SK-MEL-5 (cell line): ENCODE measurements at regions not wholly inside any gene's neighbourhood (a gene's known extent, or its start where the extent isn't known, plus 50 kb on each side); places are given as distances from the start of the nearest gene placed in this dataset.

Experiments
- DNase-seq: peaks from one replicate; pipeline ENCODE4 v3.0.0-alpha.2; 2016; ENCODE audit warnings: low read depth, low spot score
- in situ Hi-C: cut with HindIII; loops from 2 replicates; pipeline ENCODE4 v1.10.0; 2016; ENCODE audit warnings: low sequenced_read_pairs, high pct_unique_total_duplicates, low pct_unique_long_range_greater_than_20kb

DNA sequence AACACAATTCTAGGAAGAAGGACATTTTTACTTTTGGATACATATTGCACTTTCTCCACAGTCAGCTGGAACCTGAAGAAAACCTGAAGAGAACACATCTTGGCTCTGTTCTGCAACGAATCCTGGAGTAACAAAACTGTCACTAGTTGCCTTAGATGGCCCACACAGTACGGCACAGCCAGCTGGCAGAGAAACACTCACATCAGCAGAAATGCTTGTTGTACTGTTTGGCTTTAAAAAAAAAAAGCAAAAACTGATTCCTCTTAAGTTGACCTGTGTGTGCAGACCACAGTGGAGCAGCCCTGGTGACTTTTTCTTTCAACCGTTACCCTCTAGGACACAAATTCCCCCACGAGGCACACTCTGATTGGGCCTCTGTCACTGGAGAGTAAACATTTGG, 152.3 kb upstream of the TWIST2 start:
- in situ Hi-C loops = no loop called here
- no peak for DNase-seq

- in situ Hi-C loops = no loop called here
- no peak for DNase-seq
These were observed 151.6 kb upstream of the TWIST2 start for GRCh38 chr2:238696331-238696730.

GRCh38 chr2:238696786-238697185, 151.1 kb upstream of the TWIST2 start:
- DNase-seq = no peak
- in situ Hi-C loops = no loop called here

- no peak for DNase-seq
- in situ Hi-C loops = no loop called here
These were observed 150.5 kb upstream of the TWIST2 start for GRCh38 chr2:238697193-238698071.

GRCh38 chr2:238698072-238698352, 149.9 kb upstream of the TWIST2 start:
- DNase-seq = no peak
- in situ Hi-C loops = no loop called here

DNA sequence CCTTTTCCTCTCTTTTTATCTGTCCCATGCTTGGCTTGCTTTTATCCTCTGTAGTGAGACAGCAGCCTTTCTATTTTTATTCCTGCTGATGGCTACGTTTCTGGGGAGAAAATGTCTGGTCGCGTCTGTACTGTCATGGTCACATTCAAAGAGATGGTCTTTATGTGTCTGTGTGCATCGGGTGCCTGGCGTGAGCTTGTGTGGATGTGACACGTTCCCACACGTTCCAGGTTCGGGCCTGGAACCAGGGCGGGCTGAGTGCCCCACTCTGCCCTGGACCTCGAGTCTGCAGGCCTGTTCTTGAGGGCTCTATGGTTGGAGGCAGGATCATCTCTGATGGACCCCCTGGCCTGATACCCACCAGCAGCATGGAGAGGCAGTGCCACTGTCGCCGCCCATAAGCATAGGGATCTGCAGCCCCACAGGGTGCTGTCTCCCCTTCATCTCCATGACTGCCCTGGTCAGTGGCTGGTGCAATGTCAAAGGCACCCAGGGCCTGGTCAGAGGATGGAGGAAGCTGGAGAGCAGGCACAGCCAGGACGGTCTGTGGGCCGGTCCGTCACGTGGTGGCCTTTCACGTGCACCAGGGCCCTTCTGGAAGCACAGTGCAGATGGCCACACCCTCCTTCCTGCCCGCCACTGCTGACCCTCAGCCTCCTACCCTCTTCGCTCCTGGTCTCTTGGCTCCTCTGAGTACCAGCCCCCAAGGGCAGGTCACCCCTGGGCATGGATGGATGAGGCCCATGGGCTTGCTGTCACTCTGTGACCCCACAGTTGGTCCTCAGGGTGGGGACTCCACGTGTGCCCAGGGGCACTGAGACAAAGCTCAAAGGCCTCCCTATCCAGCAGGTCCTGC, 149.2 kb upstream of the TWIST2 start:
- no peak for DNase-seq
- in situ Hi-C loops = no loop called here

DNA sequence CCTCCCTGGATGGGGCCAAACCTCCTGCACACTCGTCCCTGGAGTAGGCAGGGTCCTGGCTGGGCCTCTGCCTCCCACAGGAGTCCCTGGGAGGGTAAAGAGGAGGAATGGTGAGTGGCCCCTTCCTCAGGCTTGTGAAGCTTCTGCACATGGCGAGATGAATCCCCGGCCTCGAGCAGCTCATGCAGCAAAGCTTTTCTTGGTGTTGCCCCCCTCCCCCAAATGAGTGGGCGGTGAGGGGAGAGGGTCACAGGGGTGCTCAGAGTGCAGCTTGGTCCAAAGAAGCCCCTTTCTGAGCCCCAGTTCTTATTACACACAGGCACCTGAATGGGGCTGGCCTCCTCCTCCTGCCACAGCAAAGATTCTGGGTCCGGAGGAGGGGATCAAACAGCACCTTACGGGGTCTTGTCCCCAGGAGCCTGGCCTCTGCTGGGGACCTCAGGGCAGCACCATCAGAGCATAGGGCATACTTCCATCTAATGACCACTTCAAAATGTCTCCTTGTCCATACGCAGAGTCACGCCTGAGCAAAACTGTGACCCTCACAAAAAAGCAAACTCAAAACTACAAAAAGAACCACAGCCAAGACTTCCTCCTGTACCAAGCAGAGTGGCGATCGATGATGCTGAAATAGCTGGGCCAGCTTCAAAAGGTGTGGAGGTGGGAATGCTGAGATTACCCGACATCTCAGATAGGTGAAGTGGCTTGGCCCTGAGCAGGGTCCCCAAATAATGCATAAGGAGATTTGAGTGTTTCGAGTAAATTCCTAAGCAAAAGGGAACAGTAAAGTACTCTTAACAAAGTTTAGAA, 148.4 kb upstream of the TWIST2 start:
- in situ Hi-C loops = no loop called here

GRCh38 chr2:238700117-238700457, 147.8 kb upstream of the TWIST2 start:
- no peak for DNase-seq
- in situ Hi-C loops = no loop called here

More for the DNA sequence above, 148.4 kb upstream of the TWIST2 start:
- no peak for DNase-seq

DNA sequence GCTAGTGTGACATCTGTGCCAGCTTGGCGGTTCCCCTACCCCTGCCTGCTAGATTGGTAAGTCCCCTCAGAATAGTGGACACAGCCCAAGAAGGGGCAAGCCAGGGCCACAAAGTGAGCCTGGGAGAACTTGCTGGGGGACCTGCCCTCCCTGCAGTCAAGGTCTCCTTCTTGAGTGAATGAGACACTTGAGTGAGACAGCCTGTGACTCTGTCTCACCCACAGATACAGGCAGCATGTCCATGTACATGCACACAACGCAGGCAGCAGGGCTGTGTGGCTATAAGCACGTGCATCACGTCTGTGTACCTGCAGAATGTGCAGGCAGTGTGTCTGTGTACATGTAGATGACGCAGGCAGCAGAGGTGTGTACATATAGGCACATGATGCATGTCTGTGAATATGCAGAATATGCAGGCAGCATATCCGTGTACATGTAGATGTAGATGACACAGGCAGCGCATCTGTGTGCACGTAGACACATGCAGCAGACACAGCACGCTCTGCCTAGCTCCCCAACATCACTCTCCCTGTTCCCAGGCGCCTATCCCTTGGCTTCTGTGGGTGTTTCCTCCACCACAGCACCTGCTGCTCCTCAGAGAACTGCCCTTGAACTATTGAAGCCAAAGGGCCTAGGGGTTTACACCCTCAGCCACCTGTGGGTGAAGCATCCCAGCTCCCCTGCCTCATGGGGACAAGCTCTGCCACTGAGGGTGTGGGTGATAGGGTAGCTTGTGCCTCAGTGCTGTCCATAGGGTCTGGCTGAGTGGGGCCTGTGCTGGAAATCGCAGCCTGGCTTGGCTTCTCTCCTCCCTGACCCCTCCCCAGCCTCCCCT, 147.2 kb upstream of the TWIST2 start:
- no peak for DNase-seq
- in situ Hi-C loops = no loop called here

- DNase-seq = no peak
- in situ Hi-C loops = no loop called here
These were observed 146.3 kb upstream of the TWIST2 start for GRCh38 chr2:238701341-238702206.

GRCh38 chr2:238702276-238703052, 145.4 kb upstream of the TWIST2 start:
- DNase-seq = no peak
- in situ Hi-C loops = no loop called here

DNA sequence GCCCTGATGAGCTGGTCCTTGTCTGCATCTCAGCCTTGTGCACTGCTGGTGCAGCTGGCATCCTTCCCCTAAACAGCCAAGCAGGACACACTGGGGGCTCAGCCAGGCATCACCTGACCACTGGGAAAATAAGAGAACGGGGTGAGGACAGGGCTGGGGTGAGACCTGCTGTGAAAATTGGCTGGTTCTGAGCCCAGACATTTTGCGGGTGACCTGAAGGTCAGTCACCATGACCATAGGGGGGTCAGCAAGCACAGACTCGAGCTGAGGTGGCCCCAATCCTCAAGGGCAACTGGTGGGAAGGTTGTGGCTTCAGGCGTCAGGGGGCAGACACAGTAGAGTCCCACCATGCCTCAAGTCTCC, 144.9 kb upstream of the TWIST2 start:
- DNase-seq = no peak
- in situ Hi-C loops = no loop called here

DNA sequence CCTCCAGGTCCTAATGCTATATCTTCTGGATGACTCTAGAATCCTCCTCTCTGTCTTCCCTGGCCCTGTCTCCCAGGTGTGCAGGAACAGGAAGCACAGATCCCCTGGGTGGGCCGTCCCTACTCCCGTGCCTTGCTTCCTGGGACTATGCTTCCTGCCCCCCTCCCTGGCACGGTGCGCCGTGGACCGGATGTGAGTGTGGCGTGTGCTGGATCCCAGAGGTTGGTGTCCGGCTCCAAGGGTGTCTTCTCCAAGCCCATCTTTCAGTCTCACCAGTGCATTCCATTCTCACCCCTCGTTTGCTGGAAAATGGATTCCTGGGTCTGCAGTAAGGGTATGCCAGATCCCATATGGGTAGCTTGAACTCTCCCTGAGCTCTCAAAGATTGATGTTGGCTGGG, 144.4 kb upstream of the TWIST2 start:
- in situ Hi-C loops = no loop called here
- no peak for DNase-seq

- no peak for DNase-seq
- in situ Hi-C loops = no loop called here
These were observed 143.2 kb upstream of the TWIST2 start for GRCh38 chr2:238704471-238705225.

GRCh38 chr2:238706163-238706562, 141.7 kb upstream of the TWIST2 start:
- DNase-seq = no peak

More at GRCh38 chr2:238706163-238706562, 141.7 kb upstream of the TWIST2 start:
- in situ Hi-C loops = no loop called here
